GM19240 (cell line): ENCODE measurements at regions not wholly inside any gene's neighbourhood (a gene's known extent, or its start where the extent isn't known, plus 50 kb on each side); places are given as distances from the start of the nearest gene placed in this dataset.
"Not testable (repeated sequence)": the region's sequence is repeated elsewhere in the genome, so short reads cannot be mapped to it uniquely, and the experiment has no call there.

ENCODE experiments used
- DNase-seq: peaks from one replicate; pipeline ENCODE4 v3.0.0; 2011; ENCODE audit warnings: low spot score; ENCODE audit not compliant: insufficient read length

GRCh38 chr10:81428456-81429134 lies 446.4 kb upstream of the NRG3 start:
- DNase-seq: no peak

- DNase-seq: no peak
Observed at GRCh38 chr10:81439445-81439844, 435.5 kb upstream of the NRG3 start.

- not testable (repeated sequence) for DNase-seq
Observed at GRCh38 chr10:81441624-81442023, 433.4 kb upstream of the NRG3 start.

- no peak for DNase-seq
Observed at GRCh38 chr10:81444242-81444929, 430.6 kb upstream of the NRG3 start.

- DNase-seq: no peak
Observed at GRCh38 chr10:81450651-81451050, 424.3 kb upstream of the NRG3 start.

GRCh38 chr10:81472927-81473470 lies 402.0 kb upstream of the NRG3 start:
- DNase-seq: no peak

- DNase-seq: no peak
Observed at GRCh38 chr10:81473755-81474154, 401.2 kb upstream of the NRG3 start.

GRCh38 chr10:81479316-81479715 lies 395.7 kb upstream of the NRG3 start:
- no peak for DNase-seq

GRCh38 chr10:81496626-81497025 lies 378.4 kb upstream of the NRG3 start:
- DNase-seq: no peak

- DNase-seq: no peak
Observed at GRCh38 chr10:81498011-81498551, 376.9 kb upstream of the NRG3 start.

GRCh38 chr10:81502677-81503359 lies 372.2 kb upstream of the NRG3 start:
- DNase-seq: no peak

- not testable (repeated sequence) for DNase-seq
Observed at GRCh38 chr10:81505777-81506176, 369.2 kb upstream of the NRG3 start.

GRCh38 chr10:81514811-81515210 lies 360.2 kb upstream of the NRG3 start:
- no peak for DNase-seq

GRCh38 chr10:81520688-81521087 lies 354.3 kb upstream of the NRG3 start:
- DNase-seq: no peak

- no peak for DNase-seq
Observed at GRCh38 chr10:81524467-81524866, 350.5 kb upstream of the NRG3 start.

- DNase-seq: no peak
Observed at GRCh38 chr10:81532403-81532802, 342.6 kb upstream of the NRG3 start.

- DNase-seq: no peak
Observed at GRCh38 chr10:81534991-81535390, 340.0 kb upstream of the NRG3 start.

- no peak for DNase-seq
Observed at GRCh38 chr10:81541517-81541916, 333.5 kb upstream of the NRG3 start.

- no peak for DNase-seq
Observed at GRCh38 chr10:81546243-81546642, 328.8 kb upstream of the NRG3 start.

- no peak for DNase-seq
Observed at GRCh38 chr10:81548160-81548559, 326.8 kb upstream of the NRG3 start.

GRCh38 chr10:81564143-81564542 lies 310.9 kb upstream of the NRG3 start:
- no peak for DNase-seq

GRCh38 chr10:81569488-81569887 lies 305.5 kb upstream of the NRG3 start:
- no peak for DNase-seq
